Naive thymus-derived CD4-positive, alpha-beta T cell (primary cell): ENCODE measurements at regions not wholly inside any gene's neighbourhood (a gene's known extent, or its start where the extent isn't known, plus 50 kb on each side); places are given as distances from the start of the nearest gene placed in this dataset.

Experiments used
- ATAC-seq: fragments of 150-1000 bp; cut with Tn5 transposase; 2 replicates; pipeline ENCODE4 v1.10.0; 2021; ENCODE audit warnings: mild to moderate bottlenecking, moderate library complexity
- CTCF ChIA-PET: fragments of 350-600 bp; sonication (Branson Sonifier 250); formaldehyde crosslinking; loops from one replicate; lab custom pipeline; 2021; ENCODE audit warnings: antibody characterized with exemption; lab: Charles Lee
- POLR2A ChIA-PET: fragments of 350-600 bp; sonication (Branson Sonifier 250); formaldehyde crosslinking; loops from one replicate; lab custom pipeline; 2021; ENCODE audit warnings: antibody characterized with exemption, inconsistent platforms; lab: Charles Lee
- DNase-seq, 9 donors: peaks; one replicate each; pipeline versions ENCODE4 v3.0.0 to v3.0.0-alpha.2; 2020 to 2022; ENCODE audit warnings: mixed read lengths in 1 of 9
- H3K27ac ChIP-seq: one replicate; pipeline ENCODE4 v1.7.0; 2013; ENCODE audit warnings: mild to moderate bottlenecking, low read depth, low read length, moderate library complexity
- H3K27me3 ChIP-seq, 2 donors: one replicate each; pipeline ENCODE4 v1.7.0; 2013; ENCODE audit warnings: low read length in 2 of 2, mild to moderate bottlenecking in 2 of 2, moderate library complexity in 2 of 2; ENCODE audit not compliant: control insufficient read depth in 2 of 2, insufficient read depth in 2 of 2
- H3K36me3 ChIP-seq, 3 experiments: 1 replicate in 2 of 3; 2 replicates in 1 of 3; pipeline ENCODE4 v1.7.0; 2013; ENCODE audit warnings: low read length in 3 of 3, mild to moderate bottlenecking in 3 of 3, moderate library complexity in 1 of 3; ENCODE audit not compliant: insufficient read depth in 3 of 3, control insufficient read depth in 2 of 3
- H3K4me1 ChIP-seq, 2 donors: one replicate each; pipeline ENCODE4 v1.7.0; 2013; ENCODE audit warnings: low read length in 2 of 2, mild to moderate bottlenecking in 2 of 2, moderate library complexity in 1 of 2; ENCODE audit not compliant: control insufficient read depth in 2 of 2, insufficient read depth in 2 of 2
- H3K4me3 ChIP-seq: 2 replicates; pipeline ENCODE4 v1.7.0; 2013; ENCODE audit warnings: mild to moderate bottlenecking, low read length
- H3K9me3 ChIP-seq, 3 experiments: 1 replicate in 2 of 3; 2 replicates in 1 of 3; pipeline ENCODE4 v1.7.0; 2013; ENCODE audit warnings: low read length in 3 of 3; ENCODE audit not compliant: control insufficient read depth in 2 of 3
- H3K27ac Mint-ChIP-seq, 9 donors: one replicate each; pipeline ENCODE4 v1.8.0; 2020 to 2022; ENCODE audit warnings: mixed read lengths in 9 of 9, mild to moderate bottlenecking in 8 of 9, moderate library complexity in 5 of 9, inconsistent platforms in 2 of 9
- H3K27me3 Mint-ChIP-seq, 5 donors: one replicate each; pipeline ENCODE4 v1.8.0; 2021 to 2022; ENCODE audit warnings: mixed read lengths in 5 of 5, mild to moderate bottlenecking in 1 of 5
- H3K36me3 Mint-ChIP-seq, 5 donors: one replicate each; pipeline ENCODE4 v1.8.0; 2020 to 2022; ENCODE audit warnings: mixed read lengths in 5 of 5, mild to moderate bottlenecking in 3 of 5, inconsistent platforms in 1 of 5
- H3K4me1 Mint-ChIP-seq, 7 donors: one replicate each; pipeline ENCODE4 v1.8.0; 2020 to 2022; ENCODE audit warnings: mixed read lengths in 7 of 7, mild to moderate bottlenecking in 3 of 7, inconsistent platforms in 1 of 7
- H3K4me3 Mint-ChIP-seq, 10 donors: one replicate each; pipeline ENCODE4 v1.8.0; 2020 to 2022; ENCODE audit warnings: mild to moderate bottlenecking in 10 of 10, mixed read lengths in 10 of 10, moderate library complexity in 6 of 10, inconsistent platforms in 2 of 10
- H3K9me3 Mint-ChIP-seq, 11 donors: one replicate each; pipeline ENCODE4 v1.8.0; 2020 to 2022; ENCODE audit warnings: mixed read lengths in 11 of 11, mild to moderate bottlenecking in 4 of 11, inconsistent platforms in 1 of 11, moderate library complexity in 1 of 11
- intact Hi-C, 2 donors: fragments of 100-400 bp; cut with micrococcal nuclease; formaldehyde crosslinking; loops; one replicate each; pipeline ENCODE4 v1.15.1; 2023

GRCh38 chr4:176432811-176433540 lies 113.2 kb downstream of the SPCS3 start:
- intact Hi-C loops: no loop called here
- Histone ChIP-seq H3K4me1 (no peaks in the 10 kb centered on the region), H3K4me3 (no peak overlapping the region), H3K27me3 (no peaks in the 10 kb centered on the region), H3K27ac (no peak overlapping the region), H3K9me3 (no peaks in the 10 kb centered on the region), H3K36me3 (no peaks in the 10 kb centered on the region)
- Mint-ChIP-seq H3K9me3 (peaks cover 0 to 7% (median 1%) of the 10 kb centered on the region in 11 donors), H3K27ac (no peak overlapping the region), H3K27me3 (peaks cover 0 to 14% (median 0%) of the 10 kb centered on the region in 5 donors), H3K36me3 (no peaks in the 10 kb centered on the region), H3K4me1 (peaks cover 0 to 10% (median 4%) of the 10 kb centered on the region in 7 donors), H3K4me3 (no peak overlapping the region)
- ChIA-PET CTCF (no interaction called here), POLR2A (no interaction called here)
- no peak for ATAC-seq
- DNase-seq: no peak

DNA sequence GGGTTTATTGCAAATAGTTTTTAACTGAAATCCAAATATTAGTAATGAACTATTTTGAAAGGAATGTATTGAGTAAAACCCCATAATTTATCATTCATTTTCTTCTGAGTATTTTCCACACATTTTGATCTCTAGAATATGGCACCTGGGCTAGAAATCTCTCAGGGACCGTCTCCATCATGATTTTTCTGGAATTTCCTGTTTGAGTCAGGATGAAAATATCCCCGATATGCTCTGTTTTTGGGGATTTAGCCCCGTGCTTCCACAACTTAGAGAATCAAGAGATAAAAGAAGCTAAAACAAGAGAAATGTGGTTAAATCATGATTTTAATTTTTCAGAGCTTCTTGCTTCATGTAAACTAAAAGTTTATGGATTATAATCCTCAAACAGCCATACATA lies 114.2 kb downstream of the SPCS3 start:
- Histone ChIP-seq H3K27me3 (no peaks in the 10 kb centered on the region), H3K36me3 (no peaks in the 10 kb centered on the region), H3K9me3 (no peaks in the 10 kb centered on the region), H3K27ac (no peak overlapping the region), H3K4me1 (no peaks in the 10 kb centered on the region), H3K4me3 (no peak overlapping the region)
- H3K4me3 Mint-ChIP-seq: no peak overlapping the region
- ATAC-seq (no peak), DNase-seq (no peak)
- intact Hi-C loops: no loop called here
- peaks cover 0 to 10% (median 4%) of the 10 kb centered on the region in 7 donors for H3K4me1 Mint-ChIP-seq
- CTCF ChIA-PET: no interaction called here
- H3K27ac Mint-ChIP-seq: no peak overlapping the region
- peaks cover 0 to 15% (median 4%) of the 10 kb centered on the region in 5 donors for H3K27me3 Mint-ChIP-seq
- POLR2A ChIA-PET: no interaction called here
- peaks cover 0 to 7% (median 1%) of the 10 kb centered on the region in 11 donors for H3K9me3 Mint-ChIP-seq
- H3K36me3 Mint-ChIP-seq: no peaks in the 10 kb centered on the region

DNA sequence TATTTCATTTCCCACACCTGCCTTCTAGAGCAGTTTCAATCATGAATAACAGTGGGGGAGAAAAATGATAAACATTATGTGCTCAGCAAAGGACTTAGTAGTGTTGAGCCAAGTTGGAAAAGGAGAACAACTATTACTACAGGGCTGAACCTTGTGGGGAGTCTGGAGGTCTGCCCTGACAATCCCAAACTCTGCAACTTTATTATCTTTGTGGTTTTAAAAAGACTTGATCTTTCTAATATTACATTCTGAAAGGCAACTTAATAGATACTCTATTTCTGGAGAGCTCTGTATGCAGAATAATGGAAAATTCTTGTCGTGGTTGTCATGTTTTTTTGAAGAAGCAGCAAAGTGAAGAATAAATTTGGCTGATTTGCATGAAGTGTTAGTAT lies 116.1 kb downstream of the SPCS3 start:
- Mint-ChIP-seq H3K36me3 (no peaks in the 10 kb centered on the region), H3K27ac (no peak overlapping the region), H3K4me3 (no peak overlapping the region), H3K4me1 (peaks cover 0 to 10% (median 4%) of the 10 kb centered on the region in 7 donors), H3K9me3 (peaks cover 0 to 7% (median 3%) of the 10 kb centered on the region in 11 donors), H3K27me3 (peaks cover 0 to 4% (median 0%) of the 10 kb centered on the region in 5 donors)
- ATAC-seq: no peak
- intact Hi-C loops: no loop called here
- DNase-seq: no peak
- POLR2A ChIA-PET: no interaction called here
- Histone ChIP-seq H3K27me3 (no peaks in the 10 kb centered on the region), H3K27ac (no peak overlapping the region), H3K4me3 (no peak overlapping the region), H3K9me3 (no peaks in the 10 kb centered on the region), H3K36me3 (no peaks in the 10 kb centered on the region), H3K4me1 (no peaks in the 10 kb centered on the region)
- CTCF ChIA-PET: no interaction called here

GRCh38 chr4:176436293-176436973 lies 116.7 kb downstream of the SPCS3 start:
- no peak overlapping the region for H3K27ac ChIP-seq
- H3K9me3 ChIP-seq: no peaks in the 10 kb centered on the region
- peaks cover 0 to 4% (median 0%) of the 10 kb centered on the region in 5 donors for H3K27me3 Mint-ChIP-seq
- intact Hi-C loops: no loop called here
- POLR2A ChIA-PET: no interaction called here
- H3K9me3 Mint-ChIP-seq: peaks cover 0 to 7% (median 3%) of the 10 kb centered on the region in 11 donors
- H3K36me3 Mint-ChIP-seq: no peaks in the 10 kb centered on the region
- no peaks in the 10 kb centered on the region for H3K36me3 ChIP-seq
- H3K4me3 ChIP-seq: no peak overlapping the region
- no peak for DNase-seq
- H3K27me3 ChIP-seq: no peaks in the 10 kb centered on the region
- peak overlapping the region in 1 of 9 donors; percentile 26 for H3K27ac Mint-ChIP-seq
- peaks cover 0 to 10% (median 4%) of the 10 kb centered on the region in 7 donors for H3K4me1 Mint-ChIP-seq
- no peaks in the 10 kb centered on the region for H3K4me1 ChIP-seq
- no peak overlapping the region for H3K4me3 Mint-ChIP-seq
- CTCF ChIA-PET: no interaction called here
- no peak for ATAC-seq

- Histone ChIP-seq H3K27ac (no peak overlapping the region), H3K36me3 (no peaks in the 10 kb centered on the region), H3K9me3 (no peaks in the 10 kb centered on the region), H3K4me3 (no peak overlapping the region), H3K27me3 (no peaks in the 10 kb centered on the region), H3K4me1 (no peaks in the 10 kb centered on the region)
- no peak for DNase-seq
- POLR2A ChIA-PET: no interaction called here
- intact Hi-C loops: no loop called here
- Mint-ChIP-seq H3K9me3 (peaks cover 0 to 5% (median 2%) of the 10 kb centered on the region in 11 donors), H3K4me1 (peaks cover 0 to 10% (median 4%) of the 10 kb centered on the region in 7 donors), H3K36me3 (no peaks in the 10 kb centered on the region), H3K27ac (no peak overlapping the region), H3K4me3 (no peak overlapping the region), H3K27me3 (peaks cover 0 to 4% (median 3%) of the 10 kb centered on the region in 5 donors)
- CTCF ChIA-PET: no interaction called here
- no peak for ATAC-seq
These were observed 118.0 kb downstream of the SPCS3 start for GRCh38 chr4:176437756-176438155.

GRCh38 chr4:176438401-176438800 lies 118.6 kb downstream of the SPCS3 start:
- Histone ChIP-seq H3K27me3 (no peaks in the 10 kb centered on the region), H3K9me3 (no peaks in the 10 kb centered on the region), H3K4me1 (no peaks in the 10 kb centered on the region), H3K36me3 (no peaks in the 10 kb centered on the region), H3K27ac (no peak overlapping the region), H3K4me3 (no peak overlapping the region)
- intact Hi-C loops: no loop called here
- ATAC-seq: no peak
- Mint-ChIP-seq H3K27ac (no peak overlapping the region), H3K36me3 (no peaks in the 10 kb centered on the region), H3K27me3 (peaks cover 0 to 4% (median 3%) of the 10 kb centered on the region in 5 donors), H3K9me3 (peaks cover 0 to 5% (median 2%) of the 10 kb centered on the region in 11 donors), H3K4me1 (peaks cover 0 to 10% (median 4%) of the 10 kb centered on the region in 7 donors), H3K4me3 (no peak overlapping the region)
- CTCF ChIA-PET: no interaction called here
- DNase-seq: no peak
- POLR2A ChIA-PET: no interaction called here
